GM12873 (cell line): ENCODE measurements at regions not wholly inside any gene's neighbourhood (a gene's known extent, or its start where the extent isn't known, plus 50 kb on each side); places are given as distances from the start of the nearest gene placed in this dataset.

ENCODE experiments used
- TF ChIP-seq, protein P1 (sequence below): IDR thresholded peaks from 2 replicates; pipeline ENCODE4 v1.5.1; 2012; ENCODE audit warnings: low read depth, mild to moderate bottlenecking, moderate library complexity, low read length, control low read depth; ENCODE audit not compliant: insufficient read depth; ENCODE audit errors: missing control alignments

DNA sequence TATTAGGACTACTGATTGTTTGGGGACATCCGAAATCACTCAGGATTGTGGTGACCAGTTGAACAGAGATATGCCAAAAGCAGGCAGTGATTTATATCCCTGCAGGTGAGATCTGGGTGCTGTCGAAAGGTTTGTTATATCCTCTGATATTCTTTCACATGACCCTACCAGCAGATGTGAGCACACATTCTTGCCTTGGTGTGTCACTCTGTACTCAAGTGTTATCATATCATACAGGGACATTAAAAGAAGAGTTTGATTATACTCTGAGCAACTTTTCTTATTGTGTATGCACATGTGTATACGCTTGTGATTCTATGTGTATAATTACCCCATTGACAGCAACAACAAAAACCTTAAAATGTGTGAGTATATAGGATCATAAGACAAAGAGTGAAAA lies 381.2 kb upstream of the IGFBP7 start:
- TF ChIP-seq, protein P1, sequence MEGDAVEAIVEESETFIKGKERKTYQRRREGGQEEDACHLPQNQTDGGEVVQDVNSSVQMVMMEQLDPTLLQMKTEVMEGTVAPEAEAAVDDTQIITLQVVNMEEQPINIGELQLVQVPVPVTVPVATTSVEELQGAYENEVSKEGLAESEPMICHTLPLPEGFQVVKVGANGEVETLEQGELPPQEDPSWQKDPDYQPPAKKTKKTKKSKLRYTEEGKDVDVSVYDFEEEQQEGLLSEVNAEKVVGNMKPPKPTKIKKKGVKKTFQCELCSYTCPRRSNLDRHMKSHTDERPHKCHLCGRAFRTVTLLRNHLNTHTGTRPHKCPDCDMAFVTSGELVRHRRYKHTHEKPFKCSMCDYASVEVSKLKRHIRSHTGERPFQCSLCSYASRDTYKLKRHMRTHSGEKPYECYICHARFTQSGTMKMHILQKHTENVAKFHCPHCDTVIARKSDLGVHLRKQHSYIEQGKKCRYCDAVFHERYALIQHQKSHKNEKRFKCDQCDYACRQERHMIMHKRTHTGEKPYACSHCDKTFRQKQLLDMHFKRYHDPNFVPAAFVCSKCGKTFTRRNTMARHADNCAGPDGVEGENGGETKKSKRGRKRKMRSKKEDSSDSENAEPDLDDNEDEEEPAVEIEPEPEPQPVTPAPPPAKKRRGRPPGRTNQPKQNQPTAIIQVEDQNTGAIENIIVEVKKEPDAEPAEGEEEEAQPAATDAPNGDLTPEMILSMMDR = no peak

DNA sequence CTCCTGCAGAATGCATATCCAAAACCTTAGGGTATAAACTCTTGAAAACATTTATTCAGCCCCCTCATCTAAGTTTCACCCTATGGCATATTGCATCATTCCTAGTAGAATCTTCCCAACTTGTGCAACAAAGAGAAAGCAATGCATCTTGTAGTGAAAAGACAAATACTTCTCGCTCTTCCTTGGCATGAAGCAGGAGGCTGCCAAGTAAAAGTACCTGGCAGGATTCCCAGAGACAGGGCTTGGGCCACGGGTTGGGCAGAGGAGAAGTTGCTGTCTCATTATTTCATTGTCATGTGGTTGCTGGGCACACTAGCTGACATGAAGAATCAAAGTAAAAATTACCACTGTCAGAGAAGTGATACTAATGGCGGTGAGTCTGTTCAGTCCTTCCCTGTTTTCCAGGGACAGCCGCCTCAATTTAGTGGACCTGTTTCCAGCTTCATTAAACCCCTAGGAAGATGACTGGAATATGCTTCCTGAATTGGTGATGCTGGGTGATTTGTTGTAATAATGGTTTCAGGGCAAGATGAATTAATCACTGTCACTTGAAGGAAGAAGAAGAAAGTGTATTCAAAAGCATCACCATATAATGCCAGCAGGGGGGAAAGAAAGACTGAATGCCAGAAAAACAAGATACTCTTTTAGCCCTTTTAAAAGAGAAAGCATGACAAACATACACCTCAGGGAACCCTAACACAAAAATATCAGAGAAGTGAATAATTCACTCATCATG lies 380.5 kb upstream of the IGFBP7 start:
- TF ChIP-seq, protein P1 = no peak

DNA sequence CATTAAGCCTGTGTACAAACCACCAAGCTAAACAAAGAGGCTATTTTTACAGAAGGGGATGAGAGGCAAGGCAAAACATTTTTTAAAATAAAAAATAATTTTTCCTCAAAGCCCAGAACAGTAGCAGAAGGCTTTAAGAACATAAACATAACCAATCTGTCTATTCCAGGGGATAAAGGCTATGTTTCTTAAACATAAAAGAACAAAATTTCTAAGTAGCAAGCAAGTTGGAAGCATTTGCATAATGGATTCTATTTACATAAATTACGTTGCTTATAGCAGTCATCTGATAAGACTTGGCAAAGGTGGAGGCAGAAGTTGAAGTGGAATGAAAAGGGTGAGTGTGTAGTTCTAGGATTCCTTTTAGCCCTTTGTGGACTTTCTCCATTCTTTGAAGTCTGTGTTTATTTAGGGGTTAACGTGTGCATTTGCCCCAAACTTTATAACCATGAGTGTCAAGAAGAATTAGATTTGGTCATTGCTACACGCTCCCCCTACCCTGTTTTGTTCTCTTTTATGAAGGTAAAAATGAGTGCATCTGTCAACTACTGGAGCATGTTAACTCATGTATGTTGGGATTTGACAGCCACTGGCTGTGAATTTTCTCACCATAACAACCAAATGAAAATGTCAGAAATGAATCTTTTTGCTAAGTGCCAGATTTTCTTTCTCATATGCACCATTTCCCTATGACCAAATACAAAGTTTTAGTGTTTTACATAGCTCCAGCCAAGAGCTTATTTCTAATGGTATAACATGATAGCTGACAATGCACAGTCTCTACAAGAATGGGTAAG lies 378.4 kb upstream of the IGFBP7 start:
- TF ChIP-seq, protein P1 = no peak

DNA sequence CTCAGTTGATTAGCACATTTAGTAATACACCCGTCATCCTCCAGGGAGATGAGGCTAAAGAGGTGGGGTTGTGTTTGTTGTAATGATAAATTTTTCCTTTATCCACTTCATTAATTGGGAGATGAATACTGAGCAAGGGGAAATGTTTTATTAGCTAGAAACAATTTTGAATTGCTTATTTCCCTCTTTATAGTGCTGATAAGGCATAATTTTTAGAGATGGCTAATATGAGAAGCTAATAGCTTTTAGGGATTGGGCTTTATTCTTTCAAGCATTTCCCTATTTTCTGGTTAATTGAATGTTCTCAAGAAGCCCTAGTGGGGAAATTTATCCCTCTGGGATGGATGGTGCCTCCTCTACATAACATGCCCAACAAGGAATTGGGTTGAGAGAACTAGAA lies 365.2 kb upstream of the IGFBP7 start:
- TF ChIP-seq, protein P1 = no peak

DNA sequence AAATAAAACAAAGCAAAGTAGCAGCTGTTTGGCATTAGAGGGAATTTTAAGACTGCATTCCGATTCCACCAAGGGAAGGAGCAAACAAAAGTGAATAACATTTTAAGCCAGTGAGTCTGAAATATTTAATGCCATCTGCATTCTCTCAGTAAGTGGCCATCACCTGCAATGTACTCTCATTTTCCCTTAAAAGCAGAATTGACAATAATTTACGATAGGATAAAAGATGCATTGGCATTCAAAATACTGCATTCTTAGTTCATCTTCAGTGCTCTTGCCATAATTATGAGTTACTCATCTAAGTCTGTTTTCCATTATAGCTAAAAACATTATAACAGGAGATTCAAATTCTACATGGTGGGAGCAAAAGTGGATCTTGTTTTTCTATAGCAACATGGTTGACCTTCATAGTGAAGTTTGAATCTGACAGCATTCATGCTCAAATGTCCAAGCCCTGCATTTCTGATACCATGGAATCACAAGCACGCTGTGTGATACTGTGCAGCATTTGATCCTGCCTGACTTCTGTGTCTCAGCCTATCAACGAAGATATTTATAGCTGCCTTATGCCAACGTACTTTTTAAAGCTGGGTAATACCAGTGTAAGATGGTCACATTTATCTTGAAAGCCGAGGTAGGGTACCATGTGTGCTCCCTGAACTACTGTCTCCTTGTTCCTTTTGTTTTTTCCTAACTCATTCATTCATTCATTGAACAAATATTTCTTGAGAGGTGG lies 355.3 kb upstream of the IGFBP7 start:
- TF ChIP-seq, protein P1 = no peak

DNA sequence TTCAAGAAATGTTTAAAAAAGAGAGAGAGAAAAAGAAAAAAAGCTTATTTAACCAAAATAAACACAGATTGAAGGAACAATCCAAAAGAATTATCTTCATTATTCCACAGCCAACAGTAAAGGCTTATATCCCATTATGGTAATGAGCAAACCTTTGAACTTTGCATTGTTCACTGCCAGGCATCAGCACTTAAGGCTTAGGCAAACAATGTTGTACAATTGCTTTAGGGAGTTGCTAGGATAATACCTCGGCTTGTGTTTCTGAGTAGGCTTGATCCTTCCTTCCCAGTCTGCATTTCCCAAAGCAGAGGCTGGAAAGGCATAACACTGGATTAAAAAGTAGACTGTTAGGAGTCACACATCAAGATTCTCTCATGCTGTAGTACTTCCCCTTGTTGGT lies 352.7 kb upstream of the IGFBP7 start:
- TF ChIP-seq, protein P1 = no peak

DNA sequence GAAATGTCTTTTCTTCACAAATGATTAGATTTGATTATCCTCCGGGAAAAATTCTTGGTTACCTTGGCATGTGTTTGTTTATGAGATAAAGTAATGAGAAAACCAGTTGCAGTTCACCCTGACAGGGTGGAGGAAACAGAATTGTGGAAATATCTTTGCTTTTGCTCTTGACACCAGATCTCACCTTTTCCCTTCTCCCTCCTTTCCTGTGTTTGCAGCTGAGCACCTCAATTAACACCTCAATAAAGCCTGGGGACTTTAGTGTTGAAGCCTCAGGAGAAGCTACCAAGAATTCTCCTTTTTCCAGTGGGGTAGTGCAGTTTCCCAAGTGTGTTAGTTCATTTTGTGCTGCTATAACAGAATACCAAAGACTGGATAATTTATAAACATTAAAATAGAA lies 350.8 kb upstream of the IGFBP7 start:
- TF ChIP-seq, protein P1 = no peak
